PC-3 (cell line): ENCODE measurements at regions not wholly inside any gene's neighbourhood (a gene's known extent, or its start where the extent isn't known, plus 50 kb on each side); places are given as distances from the start of the nearest gene placed in this dataset.

ENCODE experiments used
- ATAC-seq: fragments of 200-7000 bp; cut with Tn5 transposase; 2 replicates; pipeline ENCODE4 v1.9.1; 2020; ENCODE audit warnings: mild to moderate bottlenecking, moderate library complexity
- BruUV-seq: library from RNA; stranded (reverse); fragments of 400-500 nt; replicated peaks from 2 replicates; lab custom pipeline; 2021; lab: Mats Ljungman, UMichigan
- CTCF ChIA-PET: fragments of 300-600 bp; sonication (Branson Sonifier 250); formaldehyde crosslinking; loops from one replicate; lab custom pipeline; 2022; ENCODE audit warnings: antibody characterized with exemption; lab: Charles Lee
- POLR2A ChIA-PET: fragments of 300-600 bp; sonication (Branson Sonifier 250); formaldehyde crosslinking; loops from one replicate; lab custom pipeline; 2022; ENCODE audit warnings: antibody characterized with exemption; ENCODE audit not compliant: unreplicated experiment; lab: Charles Lee
- DNase-seq: peaks from one replicate; pipeline ENCODE4 v3.0.0-alpha.2; 2015
- H2AFZ ChIP-seq: fragments of 300-600 bp; sonication (generic); 2 replicates; pipeline ENCODE4 v1.6.0; 2016; ENCODE audit warnings: antibody characterized with exemption, low read length
- H3F3A ChIP-seq: fragments of 300-600 bp; sonication (generic); one replicate; pipeline ENCODE4 v1.6.0; 2017; ENCODE audit warnings: antibody characterized with exemption, low read length, control low read depth, mild to moderate bottlenecking; ENCODE audit not compliant: unreplicated experiment
- H3K27ac ChIP-seq: fragments of 300-600 bp; sonication (generic); 2 replicates; pipeline ENCODE4 v1.5.1; 2016; ENCODE audit warnings: mild to moderate bottlenecking, low read length
- H3K27me3 ChIP-seq: fragments of 300-600 bp; sonication (generic); 2 replicates; pipeline ENCODE4 v1.6.1; 2016; ENCODE audit warnings: low read length, mixed read lengths
- H3K36me3 ChIP-seq: fragments of 300-600 bp; sonication (generic); 2 replicates; pipeline ENCODE4 v1.6.1; 2016; ENCODE audit warnings: low read depth, mixed run types, low read length, mixed read lengths
- H3K4me1 ChIP-seq: fragments of 300-600 bp; sonication (generic); 2 replicates; pipeline ENCODE4 v1.5.1; 2016; ENCODE audit warnings: low read length; ENCODE audit not compliant: insufficient read depth
- H3K4me2 ChIP-seq: fragments of 300-600 bp; sonication (generic); 2 replicates; pipeline ENCODE4 v1.6.0; 2016; ENCODE audit warnings: low read length
- H3K4me3 ChIP-seq: fragments of 300-600 bp; sonication (generic); 2 replicates; pipeline ENCODE4 v1.5.1; 2016; ENCODE audit warnings: mild to moderate bottlenecking, low read length, mixed read lengths
- H3K79me2 ChIP-seq: fragments of 300-600 bp; sonication (generic); 2 replicates; pipeline ENCODE4 v1.6.1; 2017; ENCODE audit warnings: low read length, mixed read lengths
- H3K9ac ChIP-seq: fragments of 300-600 bp; sonication (generic); 2 replicates; pipeline ENCODE4 v1.6.0; 2016; ENCODE audit warnings: mild to moderate bottlenecking, low read length
- H3K9me2 ChIP-seq: fragments of 300-600 bp; sonication (generic); replicated peaks from 2 replicates; pipeline ENCODE4 v1.6.1; 2016; ENCODE audit warnings: mixed run types, low read length, mixed read lengths
- H3K9me3 ChIP-seq: fragments of 300-600 bp; sonication (generic); 2 replicates; pipeline ENCODE4 v1.6.1; 2016; ENCODE audit warnings: low read length, mixed read lengths
- H4K20me1 ChIP-seq: fragments of 300-600 bp; sonication (generic); 2 replicates; pipeline ENCODE4 v1.6.1; 2016; ENCODE audit warnings: low read length, mixed read lengths
- CTCF ChIP-seq: fragments of 300-600 bp; sonication (generic); conservative IDR thresholded peaks from 2 replicates; pipeline ENCODE4 v1.5.1; 2017; ENCODE audit warnings: antibody characterized with exemption, low read depth, mild to moderate bottlenecking, low read length
- EZH2 ChIP-seq: fragments of 300-600 bp; sonication (generic); IDR thresholded peaks from one replicate; pipeline ENCODE4 v1.6.1; 2017; ENCODE audit warnings: antibody characterized with exemption, mild to moderate bottlenecking, low read length; ENCODE audit not compliant: unreplicated experiment
- EZH2phosphoT487 ChIP-seq: fragments of 300-600 bp; sonication (generic); IDR thresholded peaks from 2 replicates; pipeline ENCODE4 v1.6.1; 2018; ENCODE audit warnings: mild to moderate bottlenecking, antibody characterized with exemption, low read length, borderline replicate concordance
- intact Hi-C: fragments of 100-400 bp; cut with micrococcal nuclease; formaldehyde crosslinking; loops from 2 replicates; pipeline ENCODE4 v1.9.0; 2023

- ATAC-seq, result no peak
- ChIA-PET CTCF (interaction anchor here (1.2 kb wide), 1 partner anchor 289 kb away, joined by 3 read pairs; no protein-coding TSS in a partner anchor), POLR2A (no interaction called here)
- Histone ChIP-seq H3K4me3 (peak overlapping the region; percentile 94; the same call in 1 of the 2 replicates), H3K9me3 (no peaks in the 10 kb centered on the region), H3K79me2 (peaks cover 75% of the 10 kb centered on the region), H3F3A (no peaks in the 10 kb centered on the region), H3K4me1 (peaks cover 15% of the 10 kb centered on the region), H4K20me1 (peaks cover 31% of the 10 kb centered on the region; the same call in 1 of the 2 replicates), H3K9ac (no peak overlapping the region), H3K36me3 (no peaks in the 10 kb centered on the region; the same call in 1 of the 2 replicates), H3K4me2 (peak overlapping the region; percentile 98; the same call in 1 of the 2 replicates), H3K27ac (no peak overlapping the region), H2AFZ (no peak overlapping the region), H3K9me2 (no peaks in the 10 kb centered on the region), H3K27me3 (no peaks in the 10 kb centered on the region)
- intact Hi-C loops, result no loop called here
- peak; percentile 18 for DNase-seq
- TF ChIP-seq CTCF (no peak; the same call in 1 of the 2 replicates), EZH2 (no peak), EZH2phosphoT487 (no peak)
- no TSS peak for BruUV-seq
These were observed 131.3 kb upstream of the MGAT5 start for GRCh38 chr2:134122610-134123009.

GRCh38 chr2:134123332-134123731 is 130.5 kb upstream of the MGAT5 start:
- Histone ChIP-seq H3F3A (no peaks in the 10 kb centered on the region), H3K9ac (no peak overlapping the region), H3K27ac (no peak overlapping the region), H3K4me2 (peak overlapping the region; percentile 16; the same call in 1 of the 2 replicates), H3K4me3 (no peak overlapping the region), H3K9me3 (no peaks in the 10 kb centered on the region), H3K79me2 (peaks cover 81% of the 10 kb centered on the region), H4K20me1 (peaks cover 36% of the 10 kb centered on the region; the same call in 1 of the 2 replicates), H3K36me3 (no peaks in the 10 kb centered on the region; the same call in 1 of the 2 replicates), H3K27me3 (no peaks in the 10 kb centered on the region), H3K9me2 (no peaks in the 10 kb centered on the region), H3K4me1 (peaks cover 21% of the 10 kb centered on the region), H2AFZ (no peak overlapping the region)
- POLR2A ChIA-PET, result no interaction called here
- BruUV-seq, result no TSS peak
- CTCF ChIA-PET, result interaction anchor here (1.2 kb wide), 1 partner anchor 289 kb away, joined by 3 read pairs; no protein-coding TSS in a partner anchor
- intact Hi-C loops, result no loop called here
- TF ChIP-seq CTCF (no peak), EZH2phosphoT487 (no peak)
- ATAC-seq, result no peak
- DNase-seq, result no peak

- H3K9me2 ChIP-seq, result no peaks in the 10 kb centered on the region
- no peak overlapping the region for H3K4me3 ChIP-seq
- TF ChIP-seq EZH2phosphoT487 (no peak), EZH2 (no peak), CTCF (no peak)
- no peaks in the 10 kb centered on the region for H3K27me3 ChIP-seq
- peaks cover 12% of the 10 kb centered on the region for H3K4me1 ChIP-seq
- peaks cover 36% of the 10 kb centered on the region; the same call in 1 of the 2 replicates for H4K20me1 ChIP-seq
- POLR2A ChIA-PET, result no interaction called here
- intact Hi-C loops, result no loop called here
- H3K9me3 ChIP-seq, result no peaks in the 10 kb centered on the region
- peaks cover 90% of the 10 kb centered on the region for H3K79me2 ChIP-seq
- H3F3A ChIP-seq, result no peaks in the 10 kb centered on the region
- no peaks in the 10 kb centered on the region; the same call in 1 of the 2 replicates for H3K36me3 ChIP-seq
- H3K4me2 ChIP-seq, result no peak overlapping the region
- no peak for ATAC-seq
- no peak overlapping the region for H2AFZ ChIP-seq
- H3K27ac ChIP-seq, result no peak overlapping the region
- no peak for DNase-seq
- H3K9ac ChIP-seq, result no peak overlapping the region
- BruUV-seq, result no TSS peak
- CTCF ChIA-PET, result no interaction called here
These were observed 129.7 kb upstream of the MGAT5 start for GRCh38 chr2:134124047-134124753.
